ENCODE measurements at regions not wholly inside any gene's neighbourhood (a gene's known extent, or its start where the extent isn't known, plus 50 kb on each side); places are given as distances from the start of the nearest gene placed in this dataset.
"Not testable (repeated sequence)": the region's sequence is repeated elsewhere in the genome, so short reads cannot be mapped to it uniquely, and the experiment has no call there.

DNA sequence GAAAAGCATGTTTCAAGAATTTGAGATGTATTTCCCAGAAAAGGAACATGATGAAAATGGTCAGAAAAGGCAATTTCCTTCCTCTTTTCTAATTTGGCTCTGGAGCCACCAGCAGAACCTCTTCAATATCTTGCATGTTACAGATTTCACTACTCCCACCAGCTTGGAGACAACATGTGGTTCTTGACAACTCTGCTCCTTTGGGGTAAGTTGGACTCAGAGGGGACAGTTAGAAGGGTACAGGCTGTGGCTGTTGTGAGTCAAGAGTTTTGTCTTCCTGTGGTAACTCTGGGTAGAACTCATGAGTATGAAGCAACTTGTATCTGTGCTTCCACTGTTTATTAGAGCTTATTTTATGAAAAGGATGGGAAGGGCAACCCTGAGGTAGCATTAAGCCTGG is 96.9 kb downstream of the FAM72B start:
- TF ChIP-seq CTCF (conservative IDR thresholded peaks at IDR 0.05; ENCODE audit: low read length); EZH2phosphoT487 (IDR thresholded peaks at IDR 0.05; ENCODE audit: borderline replicate concordance): not testable (repeated sequence)

All from Loucy (cell line).